Vagina (tissue), 2 donors: ENCODE measurements at regions not wholly inside any gene's neighbourhood (a gene's known extent, or its start where the extent isn't known, plus 50 kb on each side); places are given as distances from the start of the nearest gene placed in this dataset.

Experiments used
- CTCF ChIP-seq, 3 experiments: fragments of 450-650 bp in 2 of 3; fragments of 200-600 bp in 1 of 3; sonication (generic) in 1 of 3; IDR thresholded peaks; one replicate each; pipeline ENCODE4 v1.5.1; 2017 to 2019; ENCODE audit warnings: antibody characterized with exemption in 3 of 3, mild to moderate bottlenecking in 2 of 3, moderate library complexity in 2 of 3
- POLR2A ChIP-seq, 2 donors: fragments of 450-650 bp; IDR thresholded peaks; one replicate each; pipeline ENCODE4 v1.6.1; 2017; ENCODE audit warnings: antibody characterized with exemption in 2 of 2, mild to moderate bottlenecking in 2 of 2, moderate library complexity in 2 of 2

GRCh38 chr1:34441259-34442069, 264.8 kb downstream of the C1orf94 start:
- no peak for TF ChIP-seq CTCF (IDR thresholded peaks at IDR 0.05)
- no peak for TF ChIP-seq POLR2A (IDR thresholded peaks at IDR 0.05)
